ENCODE measurements at regions not wholly inside any gene's neighbourhood (a gene's known extent, or its start where the extent isn't known, plus 50 kb on each side); places are given as distances from the start of the nearest gene placed in this dataset.

DNA sequence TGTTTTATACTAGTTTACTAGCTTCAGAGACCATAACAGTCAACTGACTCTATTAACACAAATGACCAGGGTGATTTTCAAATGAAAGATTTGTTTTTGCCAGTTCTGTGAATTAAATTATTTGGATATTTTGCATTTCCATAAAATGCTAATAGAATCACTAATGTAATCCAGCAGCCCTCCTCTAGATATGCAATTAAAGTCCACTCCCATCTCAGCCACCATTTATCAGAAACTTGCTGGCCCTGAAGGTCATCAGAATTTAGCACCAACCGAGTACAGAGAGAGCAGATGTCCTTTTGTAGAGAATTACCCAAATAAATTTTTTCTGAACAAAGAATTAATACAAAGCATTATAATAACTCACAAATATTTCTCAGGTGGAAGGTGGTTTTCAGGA, 531.1 kb upstream of the SLIT2 start:
- H3K4me2 ChIP-seq (replicated peaks; ENCODE audit: extremely low read depth, low read length, poor library complexity, severe bottlenecking) = no peak overlapping the region
- DNase-seq = no peak
- WGBS (ENCODE audit: insufficient coverage) = no CpG with 5 or more reads among the region's 1 CpG
- no peaks in the 10 kb centered on the region for H3K4me1 Mint-ChIP-seq
- TF ChIP-seq, protein P1, sequence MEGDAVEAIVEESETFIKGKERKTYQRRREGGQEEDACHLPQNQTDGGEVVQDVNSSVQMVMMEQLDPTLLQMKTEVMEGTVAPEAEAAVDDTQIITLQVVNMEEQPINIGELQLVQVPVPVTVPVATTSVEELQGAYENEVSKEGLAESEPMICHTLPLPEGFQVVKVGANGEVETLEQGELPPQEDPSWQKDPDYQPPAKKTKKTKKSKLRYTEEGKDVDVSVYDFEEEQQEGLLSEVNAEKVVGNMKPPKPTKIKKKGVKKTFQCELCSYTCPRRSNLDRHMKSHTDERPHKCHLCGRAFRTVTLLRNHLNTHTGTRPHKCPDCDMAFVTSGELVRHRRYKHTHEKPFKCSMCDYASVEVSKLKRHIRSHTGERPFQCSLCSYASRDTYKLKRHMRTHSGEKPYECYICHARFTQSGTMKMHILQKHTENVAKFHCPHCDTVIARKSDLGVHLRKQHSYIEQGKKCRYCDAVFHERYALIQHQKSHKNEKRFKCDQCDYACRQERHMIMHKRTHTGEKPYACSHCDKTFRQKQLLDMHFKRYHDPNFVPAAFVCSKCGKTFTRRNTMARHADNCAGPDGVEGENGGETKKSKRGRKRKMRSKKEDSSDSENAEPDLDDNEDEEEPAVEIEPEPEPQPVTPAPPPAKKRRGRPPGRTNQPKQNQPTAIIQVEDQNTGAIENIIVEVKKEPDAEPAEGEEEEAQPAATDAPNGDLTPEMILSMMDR (IDR thresholded peaks at IDR 0.05) = no peak
- H3K36me3 ChIP-seq (replicated peaks in 1 of 2; ENCODE audit: control insufficient read depth in 1 of 2, insufficient read depth in 2 of 2, low read length in 2 of 2) = no peaks in the 10 kb centered on the region
- H3K9ac ChIP-seq (ENCODE audit: insufficient read depth, low read length, poor library complexity, severe bottlenecking) = no peak overlapping the region
- peaks cover 0 to 4% (median 0%) of the 10 kb centered on the region in 7 donors for H3K9me3 Mint-ChIP-seq
- H3K9me3 ChIP-seq (replicated peaks in 1 of 2; ENCODE audit: control insufficient read depth in 1 of 2, insufficient read depth in 1 of 2, low read length in 2 of 2) = no peaks in the 10 kb centered on the region
- H3K27ac Mint-ChIP-seq = no peak overlapping the region
- intact Hi-C loops (cut with micrococcal nuclease) = no loop called here
- no peaks in the 10 kb centered on the region for H4K20me1 ChIP-seq (ENCODE audit: insufficient read depth, low read length)
- H3K4me3 Mint-ChIP-seq = no peak overlapping the region
- H3K4me1 ChIP-seq (ENCODE audit: control insufficient read depth in 1 of 2, insufficient read depth in 2 of 2, low read length in 2 of 2) = no peaks in the 10 kb centered on the region
- H2AFZ ChIP-seq (ENCODE audit: insufficient read depth, low read depth, low read length, poor library complexity, severe bottlenecking) = no peak overlapping the region
- H3K36me3 Mint-ChIP-seq = no peaks in the 10 kb centered on the region
- H3K27me3 ChIP-seq (ENCODE audit: control insufficient read depth in 2 of 2, insufficient read depth in 2 of 2, low read length in 2 of 2) = no peaks in the 10 kb centered on the region
- H3K27ac ChIP-seq (ENCODE audit: low read depth in 1 of 2, low read length in 2 of 2) = no peak overlapping the region
- no peaks in the 10 kb centered on the region for H3K79me2 ChIP-seq (ENCODE audit: insufficient read depth, low read length)
- no peak overlapping the region for H3K4me3 ChIP-seq (replicated peaks in 1 of 3; ENCODE audit: low read depth in 2 of 3, low read length in 3 of 3)
- no peaks in the 10 kb centered on the region for H3K27me3 Mint-ChIP-seq (ENCODE audit: low read depth in 3 of 3)

DNA sequence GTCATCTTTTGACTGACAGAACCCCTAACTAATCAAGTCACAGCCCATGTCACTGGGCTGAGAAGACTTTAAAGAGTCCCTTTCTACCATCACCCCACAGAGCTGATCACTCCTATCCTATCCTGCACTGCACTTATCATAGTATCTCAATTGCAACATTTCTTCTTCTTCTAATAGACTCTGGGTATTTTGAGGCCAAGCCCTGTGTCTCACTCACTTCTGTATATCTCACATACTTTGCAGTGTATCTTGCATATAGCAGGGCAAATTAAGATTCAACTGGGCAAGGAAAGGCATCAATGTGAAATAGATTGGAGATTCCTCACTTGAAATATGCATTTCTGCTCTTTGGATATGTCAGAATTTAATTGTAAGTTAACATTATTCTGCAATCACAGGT, 531.5 kb upstream of the SLIT2 start:
- Histone ChIP-seq H4K20me1 (ENCODE audit: insufficient read depth, low read length) (no peaks in the 10 kb centered on the region), H3K79me2 (ENCODE audit: insufficient read depth, low read length) (no peaks in the 10 kb centered on the region), H3K27ac (ENCODE audit: low read depth in 1 of 2, low read length in 2 of 2) (no peak overlapping the region), H3K4me2 (replicated peaks; ENCODE audit: extremely low read depth, low read length, poor library complexity, severe bottlenecking) (no peak overlapping the region), H3K36me3 (replicated peaks in 1 of 2; ENCODE audit: control insufficient read depth in 1 of 2, insufficient read depth in 2 of 2, low read length in 2 of 2) (no peaks in the 10 kb centered on the region), H3K4me1 (ENCODE audit: control insufficient read depth in 1 of 2, insufficient read depth in 2 of 2, low read length in 2 of 2) (no peaks in the 10 kb centered on the region), H2AFZ (ENCODE audit: insufficient read depth, low read depth, low read length, poor library complexity, severe bottlenecking) (no peak overlapping the region), H3K27me3 (ENCODE audit: control insufficient read depth in 2 of 2, insufficient read depth in 2 of 2, low read length in 2 of 2) (no peaks in the 10 kb centered on the region), H3K4me3 (replicated peaks in 1 of 3; ENCODE audit: low read depth in 2 of 3, low read length in 3 of 3) (no peak overlapping the region), H3K9me3 (replicated peaks in 1 of 2; ENCODE audit: control insufficient read depth in 1 of 2, insufficient read depth in 1 of 2, low read length in 2 of 2) (no peaks in the 10 kb centered on the region), H3K9ac (ENCODE audit: insufficient read depth, low read length, poor library complexity, severe bottlenecking) (no peak overlapping the region)
- Mint-ChIP-seq H3K27me3 (ENCODE audit: low read depth in 3 of 3) (no peaks in the 10 kb centered on the region), H3K27ac (no peak overlapping the region), H3K9me3 (peaks cover 0 to 4% (median 0%) of the 10 kb centered on the region in 7 donors), H3K4me1 (no peaks in the 10 kb centered on the region), H3K36me3 (no peaks in the 10 kb centered on the region), H3K4me3 (no peak overlapping the region)
- intact Hi-C loops (cut with micrococcal nuclease) = no loop called here
- DNase-seq = no peak
- TF ChIP-seq, protein P1 (IDR thresholded peaks at IDR 0.05) = no peak
